ENCODE measurements at regions not wholly inside any gene's neighbourhood (a gene's known extent, or its start where the extent isn't known, plus 50 kb on each side); places are given as distances from the start of the nearest gene placed in this dataset.
A peak's percentile ranks its signal among the peaks of the same experiment; 100 is the strongest.
"Not testable (repeated sequence)": the region's sequence is repeated elsewhere in the genome, so short reads cannot be mapped to it uniquely, and the experiment has no call there.

- peak; percentile 66 for DNase-seq
Observed at GRCh38 chr2:51981783-51982182, 949.9 kb upstream of the NRXN1 start.

DNA sequence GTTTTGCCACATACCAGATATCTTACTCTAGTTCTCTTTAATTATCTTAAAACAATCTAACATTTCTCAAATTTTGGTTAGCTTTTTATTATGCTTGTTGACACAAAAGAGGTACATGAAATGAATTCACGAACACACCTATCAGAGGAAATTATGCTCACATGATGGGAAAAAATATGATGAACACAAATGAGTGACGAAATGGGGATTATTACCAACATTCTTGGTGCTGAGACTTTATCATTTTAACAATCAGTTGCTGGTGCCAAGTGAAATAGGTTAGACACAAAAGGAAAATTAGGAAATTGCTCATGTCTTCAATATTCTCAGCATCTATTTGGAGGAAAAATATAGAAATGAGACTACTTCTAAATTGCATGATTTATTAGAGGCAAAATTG is 944.7 kb upstream of the NRXN1 start:
- DNase-seq = peak; percentile 20

GRCh38 chr2:51971136-51971535 is 939.2 kb upstream of the NRXN1 start:
- DNase-seq = no peak

DNA sequence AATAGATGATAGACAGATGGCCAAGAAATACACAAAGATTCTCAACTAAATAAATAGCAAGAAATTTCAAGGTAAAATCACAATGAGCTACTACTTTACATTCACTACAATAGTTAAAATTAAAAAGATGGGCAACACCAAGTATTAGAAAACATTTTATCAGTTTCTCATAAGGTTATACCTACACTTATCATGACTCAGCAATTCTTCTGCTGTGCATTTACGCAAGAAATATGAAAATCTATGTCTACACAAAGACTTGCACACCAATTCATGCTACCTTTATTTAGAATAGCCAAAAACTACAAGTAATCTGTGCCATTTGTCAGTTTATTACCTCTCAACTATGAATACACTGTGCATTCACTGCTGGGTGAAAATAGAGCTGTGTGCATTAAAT is 937.4 kb upstream of the NRXN1 start:
- no peak for DNase-seq

DNA sequence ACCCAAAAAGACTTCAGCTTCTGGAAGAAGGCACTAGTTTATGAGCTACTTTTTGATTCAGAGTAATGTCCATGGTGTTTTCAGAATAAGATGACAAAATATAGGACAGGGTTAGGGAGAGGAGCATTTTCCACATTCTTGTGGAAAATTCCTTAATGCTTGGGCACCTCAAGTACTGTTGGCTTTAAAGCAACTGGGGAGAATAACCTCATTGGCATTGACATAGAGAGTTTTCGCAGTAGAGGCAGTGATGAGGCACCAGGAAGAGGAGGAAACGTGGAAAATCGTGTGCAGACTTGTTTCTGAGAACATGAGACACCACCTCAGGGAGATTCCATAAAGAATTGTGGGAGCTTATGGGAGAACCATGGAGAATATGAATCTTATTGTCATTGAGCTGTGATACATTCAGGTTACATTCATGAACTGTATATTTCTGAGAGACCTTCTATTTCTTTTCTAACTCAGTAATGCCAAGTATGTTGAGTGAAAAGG is 929.0 kb upstream of the NRXN1 start:
- DNase-seq = peak; percentile 75

DNA sequence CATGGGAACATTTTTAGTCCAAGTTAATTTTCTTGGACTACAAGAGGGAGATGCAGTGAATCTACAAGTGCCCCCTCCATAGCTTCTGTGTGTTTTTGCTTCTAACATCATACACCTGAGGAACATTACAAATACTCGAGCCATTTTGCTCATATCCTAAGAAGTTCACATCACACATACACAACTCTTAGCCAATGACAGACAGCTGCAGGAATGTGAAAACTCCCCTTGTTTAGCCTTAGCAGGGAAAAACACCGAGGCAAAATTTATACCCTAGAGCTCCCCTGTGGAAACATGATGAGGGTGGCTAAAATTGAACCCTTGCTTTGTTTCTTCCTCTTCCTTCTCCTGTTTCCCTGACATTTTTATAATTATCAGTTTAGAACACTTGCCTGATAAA is 928.3 kb upstream of the NRXN1 start:
- peak; percentile 76 for DNase-seq

DNA sequence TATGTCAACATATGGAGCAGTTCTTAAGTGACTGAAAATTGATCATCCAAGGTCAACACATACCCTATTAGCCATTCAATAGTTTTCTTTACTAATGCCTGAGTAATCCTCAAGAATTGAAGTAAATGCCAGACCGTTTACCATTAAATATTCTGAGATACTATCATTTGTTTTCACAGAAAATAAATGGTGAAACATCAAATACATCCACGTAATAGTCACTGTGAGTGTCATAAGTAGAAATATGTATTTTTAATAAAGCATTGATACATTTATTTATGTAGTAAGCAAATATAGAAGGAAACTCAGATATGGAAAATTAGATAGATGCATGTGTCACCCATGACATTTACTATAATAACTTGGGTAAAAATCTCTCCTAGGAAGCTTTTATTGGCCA is 927.8 kb upstream of the NRXN1 start:
- DNase-seq = peak; percentile 88

DNA sequence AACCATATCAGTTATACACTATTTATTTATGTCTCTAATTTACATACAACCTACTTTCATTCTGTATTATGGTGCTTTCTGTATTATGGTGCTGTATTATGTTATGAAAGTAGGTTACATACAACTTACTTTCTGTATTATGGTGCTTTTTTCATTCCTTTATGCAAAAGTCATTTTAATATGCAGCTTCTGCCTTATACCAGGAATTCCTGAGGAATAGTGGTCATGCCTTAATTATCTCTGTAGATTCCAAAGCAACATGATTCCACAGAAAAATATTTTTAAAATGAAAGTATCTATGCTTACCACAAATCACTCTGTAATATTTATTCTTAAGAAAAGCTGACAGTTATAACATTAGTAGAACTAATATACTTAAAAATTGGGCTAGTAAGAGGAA is 922.0 kb upstream of the NRXN1 start:
- peak; percentile 92 for DNase-seq

DNA sequence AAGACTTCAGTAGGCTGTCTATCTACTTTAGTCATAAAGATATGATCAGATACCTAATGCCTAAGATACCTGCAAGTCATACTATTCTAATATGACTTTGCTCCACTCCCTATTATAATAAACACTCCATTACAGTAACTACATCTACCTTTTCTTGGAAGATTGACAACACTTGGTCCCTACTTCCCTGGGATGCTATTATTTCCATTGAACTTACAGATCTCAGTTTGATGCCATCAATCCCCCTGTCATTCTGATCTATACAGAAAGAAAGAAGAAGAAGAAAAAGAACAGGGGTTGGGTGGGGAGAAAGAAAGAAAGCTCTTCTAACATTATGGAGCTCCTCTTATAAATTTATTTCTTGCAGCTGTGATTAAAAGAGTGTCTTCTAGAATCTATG is 889.1 kb upstream of the NRXN1 start:
- DNase-seq = no peak

GRCh38 chr2:51920509-51920908 is 888.6 kb upstream of the NRXN1 start:
- DNase-seq = no peak

DNA sequence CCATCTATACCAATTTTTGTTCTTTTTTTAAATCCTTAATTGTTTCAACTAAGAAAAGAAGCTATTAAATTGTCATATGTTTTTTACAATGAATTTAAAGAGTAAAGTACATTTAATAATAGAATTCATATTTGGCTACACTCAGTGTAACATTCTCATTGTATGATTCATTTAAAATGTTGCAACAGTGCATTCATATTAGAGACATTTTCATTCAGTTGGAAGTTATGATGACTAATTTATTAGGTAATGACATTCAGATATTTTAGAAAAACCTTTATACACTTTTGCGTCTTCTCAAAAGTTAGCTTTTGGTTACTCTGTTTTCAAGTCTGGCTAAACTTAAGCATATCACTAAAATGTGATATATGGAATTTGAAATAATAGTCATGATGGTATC is 887.5 kb upstream of the NRXN1 start:
- peak; percentile 83 for DNase-seq

DNA sequence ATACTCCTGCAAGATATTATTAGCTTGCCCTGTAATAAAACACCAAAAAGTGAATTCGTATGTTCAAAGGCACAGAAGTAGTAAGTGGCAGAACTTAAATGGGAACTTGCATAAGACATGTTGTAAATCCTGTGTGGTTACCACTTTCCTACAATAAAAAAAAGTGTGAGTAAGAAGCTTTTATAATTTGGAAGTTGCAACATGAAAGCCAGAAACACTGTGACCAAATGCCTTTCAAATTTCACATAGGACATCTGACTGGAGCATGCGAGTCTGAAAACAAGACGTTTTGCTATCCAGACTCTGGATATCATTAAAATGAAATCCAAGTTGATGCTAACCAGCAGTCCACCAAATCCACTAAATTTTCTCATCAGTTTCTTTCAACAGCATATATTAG is 886.2 kb upstream of the NRXN1 start:
- DNase-seq = peak; percentile 62

DNA sequence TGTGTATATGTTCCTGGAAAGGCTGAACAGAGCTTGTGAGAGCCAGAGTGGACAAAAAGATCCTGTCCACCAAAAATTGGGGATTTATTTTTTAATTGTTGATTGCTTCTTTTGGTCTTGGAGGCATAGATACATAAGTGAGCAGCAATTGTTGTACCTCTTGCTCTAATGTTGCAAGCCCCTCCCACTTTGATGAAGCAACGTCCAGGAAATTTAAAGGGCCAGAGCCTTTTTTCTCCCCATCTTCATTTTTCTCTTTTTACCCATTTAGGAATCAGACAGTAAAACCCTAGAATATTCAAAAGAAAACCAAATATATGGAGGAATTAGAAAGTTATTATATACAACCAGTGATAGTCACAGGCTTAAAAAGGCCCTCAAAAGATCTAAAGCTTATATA is 871.8 kb upstream of the NRXN1 start:
- no peak for DNase-seq

- no peak for DNase-seq
Observed at GRCh38 chr2:51899643-51900042, 867.7 kb upstream of the NRXN1 start.

DNA sequence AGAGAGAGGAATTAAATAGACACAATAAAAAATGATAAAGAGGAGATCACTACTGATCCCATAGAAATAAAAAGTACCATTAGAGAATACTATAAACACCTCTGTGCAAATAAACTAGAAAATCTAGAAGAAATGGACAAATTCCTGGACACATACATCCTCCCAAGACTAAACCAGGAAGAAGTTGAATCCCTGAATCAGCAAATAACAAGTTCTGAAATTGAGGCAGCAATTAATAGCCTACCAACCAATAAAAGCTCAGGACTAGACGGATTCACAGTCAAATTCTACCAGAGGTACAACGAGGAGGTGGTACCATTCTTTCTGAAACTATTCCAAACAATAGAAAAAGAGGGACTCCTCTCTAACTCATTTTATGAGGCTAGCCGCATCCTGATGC is 862.7 kb upstream of the NRXN1 start:
- not testable (repeated sequence) for DNase-seq

GRCh38 chr2:51888120-51888519 is 856.2 kb upstream of the NRXN1 start:
- no peak for DNase-seq

GRCh38 chr2:51881673-51882072 is 849.7 kb upstream of the NRXN1 start:
- DNase-seq = no peak

- no peak for DNase-seq
Observed at GRCh38 chr2:51880153-51880552, 848.2 kb upstream of the NRXN1 start.

GRCh38 chr2:51866361-51866760 is 834.4 kb upstream of the NRXN1 start:
- DNase-seq = peak; percentile 16

DNA sequence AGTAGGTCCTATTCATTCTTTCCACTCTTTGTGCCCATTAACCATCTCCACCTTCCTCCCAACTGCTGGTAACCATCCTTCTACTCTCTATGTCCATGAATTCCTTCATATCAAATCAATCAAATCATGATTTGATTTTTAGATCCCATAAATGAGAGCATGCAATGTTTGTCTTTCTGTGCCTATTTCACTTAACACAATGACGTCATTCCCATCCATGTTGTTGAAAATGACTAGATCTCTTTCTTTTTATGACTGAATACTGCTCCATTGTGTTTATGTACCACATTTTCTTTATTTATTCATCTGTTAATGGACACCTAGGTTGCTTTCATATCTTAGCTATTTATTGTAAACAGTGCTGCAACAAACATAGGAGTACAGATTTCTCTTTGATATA is 827.3 kb upstream of the NRXN1 start:
- no peak for DNase-seq

- DNase-seq = no peak
Observed at GRCh38 chr2:51855683-51856082, 823.8 kb upstream of the NRXN1 start.

- DNase-seq = peak; percentile 13
Observed at GRCh38 chr2:51846796-51847195, 814.9 kb upstream of the NRXN1 start.

GRCh38 chr2:51846018-51846417 is 814.1 kb upstream of the NRXN1 start:
- no peak for DNase-seq

DNA sequence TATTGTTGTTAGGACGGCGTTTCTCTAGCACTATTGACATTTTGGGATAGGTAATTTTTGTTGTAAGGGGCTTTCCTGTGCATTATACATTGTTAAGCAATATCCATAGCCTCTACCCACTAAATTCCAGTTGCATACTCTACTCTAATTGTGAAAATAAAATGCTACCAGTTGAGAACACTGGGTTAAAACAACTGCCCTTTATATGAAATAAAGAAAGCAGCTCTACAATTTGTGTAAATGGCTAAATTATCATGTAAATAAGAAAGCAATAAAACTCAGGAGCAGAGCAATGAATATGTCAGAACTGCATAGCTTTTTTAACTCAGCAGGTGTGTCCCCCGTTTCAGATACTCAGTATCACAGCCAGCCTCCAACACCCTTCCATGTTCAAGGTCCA is 812.7 kb upstream of the NRXN1 start:
- no peak for DNase-seq

- no peak for DNase-seq
Observed at GRCh38 chr2:51829477-51829876, 797.5 kb upstream of the NRXN1 start.

GRCh38 chr2:51825823-51826222 is 793.9 kb upstream of the NRXN1 start:
- no peak for DNase-seq
